IMR-90 (cell line): ENCODE measurements at regions not wholly inside any gene's neighbourhood (a gene's known extent, or its start where the extent isn't known, plus 50 kb on each side); places are given as distances from the start of the nearest gene placed in this dataset.

Experiments
- ATAC-seq: fragments of 200-7000 bp; cut with Tn5 transposase; 2 replicates; pipeline ENCODE4 v1.9.1; 2020; ENCODE audit warnings: low read depth, mild to moderate bottlenecking, moderate library complexity
- BruUV-seq: library from RNA; stranded (reverse); fragments of 400-500 nt; replicated peaks from 2 replicates; lab custom pipeline; 2021; lab: Mats Ljungman, UMichigan
- CTCF ChIA-PET: fragments of 300-600 bp; formaldehyde crosslinking; extraction: SDS; loops from one replicate; lab custom pipeline; 2021; ENCODE audit warnings: antibody characterized with exemption; lab: Yijun Ruan, JAX
- POLR2A ChIA-PET: fragments of 300-600 bp; sonication (Branson Sonifier 250); formaldehyde crosslinking; loops from one replicate; lab custom pipeline; 2022; ENCODE audit warnings: antibody characterized with exemption; ENCODE audit not compliant: unreplicated experiment; lab: Charles Lee
- DNase-seq: peaks from one replicate; pipeline ENCODE4 v3.0.0; 2013
- H2AFZ ChIP-seq: replicated peaks from 2 replicates; pipeline ENCODE3; 2013; ENCODE audit warnings: low read length, mild to moderate bottlenecking; ENCODE audit not compliant: poor library complexity
- H2AK5ac ChIP-seq: 2 replicates; pipeline ENCODE4 v1.6.1; 2013; ENCODE audit warnings: low read depth, low read length, inconsistent platforms
- H2AK9ac ChIP-seq: replicated peaks from 2 replicates; pipeline ENCODE3; 2013; ENCODE audit warnings: mild to moderate bottlenecking, low read depth, low read length, moderate library complexity; ENCODE audit not compliant: poor library complexity
- H2BK120ac ChIP-seq: 2 replicates; pipeline ENCODE4 v1.6.1; 2013; ENCODE audit warnings: low read depth, low read length, inconsistent platforms
- H2BK15ac ChIP-seq: 3 replicates; pipeline ENCODE4 v1.6.1; 2013; ENCODE audit warnings: low read depth, low read length, inconsistent platforms
- H2BK20ac ChIP-seq: 2 replicates; pipeline ENCODE4 v1.6.1; 2013; ENCODE audit warnings: low read depth, mild to moderate bottlenecking, inconsistent platforms, low read length, moderate library complexity
- H2BK5ac ChIP-seq: 2 replicates; pipeline ENCODE4 v1.6.1; 2013; ENCODE audit warnings: mild to moderate bottlenecking, low read depth, low read length, inconsistent platforms; ENCODE audit not compliant: poor library complexity, severe bottlenecking
- H3K14ac ChIP-seq: replicated peaks from 2 replicates; pipeline ENCODE4 v1.6.1; 2013; ENCODE audit warnings: low read depth, low read length, inconsistent platforms
- H3K18ac ChIP-seq: 2 replicates; pipeline ENCODE4 v1.6.1; 2013; ENCODE audit warnings: low read depth, low read length, control low read depth
- H3K23ac ChIP-seq: 2 replicates; pipeline ENCODE4 v1.6.1; 2013; ENCODE audit warnings: low read depth, low read length, inconsistent platforms
- H3K27ac ChIP-seq: 2 replicates; pipeline ENCODE4 v1.5.1; 2013; ENCODE audit warnings: mild to moderate bottlenecking, control low read depth, low read length; ENCODE audit not compliant: insufficient read depth
- H3K27me3 ChIP-seq: 2 replicates; pipeline ENCODE4 v1.6.1; 2013; ENCODE audit warnings: low read length; ENCODE audit not compliant: control insufficient read depth, insufficient read depth
- H3K36me3 ChIP-seq: 2 replicates; pipeline ENCODE4 v1.6.1; 2013; ENCODE audit warnings: low read length, mixed read lengths; ENCODE audit not compliant: control insufficient read depth, insufficient read depth
- H3K4ac ChIP-seq: 2 replicates; pipeline ENCODE4 v1.6.1; 2013; ENCODE audit warnings: low read depth, low read length, inconsistent platforms
- H3K4me1 ChIP-seq: 2 replicates; pipeline ENCODE4 v1.6.1; 2013; ENCODE audit warnings: low read length, mixed read lengths; ENCODE audit not compliant: control insufficient read depth, insufficient read depth
- H3K4me2 ChIP-seq: 2 replicates; pipeline ENCODE4 v1.6.1; 2013; ENCODE audit warnings: low read depth, mild to moderate bottlenecking, control low read depth, low read length, moderate library complexity
- H3K4me3 ChIP-seq: 2 replicates; pipeline ENCODE4 v1.5.1; 2013; ENCODE audit warnings: low read depth, mild to moderate bottlenecking, control low read depth, low read length, moderate library complexity; ENCODE audit not compliant: insufficient read depth
- H3K56ac ChIP-seq: 2 replicates; pipeline ENCODE4 v1.6.1; 2013; ENCODE audit warnings: low read length, inconsistent platforms; ENCODE audit not compliant: insufficient read depth; ENCODE audit errors: extremely low read depth
- H3K79me1 ChIP-seq, 2 experiments: 2 replicates each; pipeline ENCODE4 v1.6.1; 2013; ENCODE audit warnings: low read length in 2 of 2, inconsistent platforms in 1 of 2, low read depth in 1 of 2
- H3K9ac ChIP-seq: 2 replicates; pipeline ENCODE4 v1.6.1; 2013; ENCODE audit warnings: low read depth, low read length, control low read depth
- H3K9me1 ChIP-seq: 2 replicates; pipeline ENCODE4 v1.6.1; 2013; ENCODE audit warnings: low read length, inconsistent platforms; ENCODE audit not compliant: insufficient read depth
- H3K9me3 ChIP-seq: 2 replicates; pipeline ENCODE4 v1.6.1; 2013; ENCODE audit warnings: low read length; ENCODE audit not compliant: control insufficient read depth, insufficient read depth
- H4K20me1 ChIP-seq: 2 replicates; pipeline ENCODE4 v1.6.1; 2013; ENCODE audit warnings: low read length, inconsistent platforms; ENCODE audit not compliant: insufficient read depth
- H4K5ac ChIP-seq: 2 replicates; pipeline ENCODE4 v1.6.1; 2013; ENCODE audit warnings: mild to moderate bottlenecking, low read depth, low read length, control low read depth
- H4K8ac ChIP-seq, 2 experiments: 2 replicates each; pipeline ENCODE4 v1.6.1; 2013; ENCODE audit warnings: low read depth in 2 of 2, low read length in 2 of 2, control low read depth in 1 of 2, inconsistent platforms in 1 of 2
- H4K91ac ChIP-seq: 2 replicates; pipeline ENCODE4 v1.6.1; 2013; ENCODE audit warnings: low read depth, low read length, inconsistent platforms; ENCODE audit not compliant: insufficient read depth
- BHLHE40 ChIP-seq: fragments of 150-350 bp; IDR thresholded peaks from 2 replicates; pipeline ENCODE4 v1.6.1; 2016; ENCODE audit warnings: mild to moderate bottlenecking, low read depth, low read length
- CEBPB ChIP-seq: IDR thresholded peaks from 2 replicates; pipeline ENCODE4 v1.6.1; 2012; ENCODE audit warnings: low read depth, low read length, improper control_type of control experiment
- CHD1 ChIP-seq: IDR thresholded peaks from 2 replicates; pipeline ENCODE4 v1.6.1; 2012; ENCODE audit warnings: low read depth, low read length, improper control_type of control experiment
- FOS ChIP-seq: fragments of 150-350 bp; IDR thresholded peaks from 2 replicates; pipeline ENCODE4 v1.6.1; 2016; ENCODE audit warnings: low read depth, low read length
- MAFK ChIP-seq: IDR thresholded peaks from 2 replicates; pipeline ENCODE4 v1.6.1; 2012; ENCODE audit warnings: low read depth, low read length, improper control_type of control experiment
- MAZ ChIP-seq: IDR thresholded peaks from 2 replicates; pipeline ENCODE4 v1.6.1; 2012; ENCODE audit warnings: low read depth, mild to moderate bottlenecking, low read length, improper control_type of control experiment, moderate library complexity, borderline replicate concordance
- MXI1 ChIP-seq: IDR thresholded peaks from 2 replicates; pipeline ENCODE4 v1.6.1; 2012; ENCODE audit warnings: low read depth, mild to moderate bottlenecking, low read length, moderate library complexity, borderline replicate concordance
- NFE2L2 ChIP-seq: fragments of 150-350 bp; IDR thresholded peaks from 2 replicates; pipeline ENCODE4 v1.6.1; 2016; ENCODE audit warnings: low read depth, mild to moderate bottlenecking, low read length
- POLR2A ChIP-seq: IDR thresholded peaks from 2 replicates; pipeline ENCODE4 v1.6.1; 2012; ENCODE audit warnings: mild to moderate bottlenecking, low read depth, low read length
- RAD21 ChIP-seq: IDR thresholded peaks from 2 replicates; pipeline ENCODE4 v1.6.1; 2012; ENCODE audit warnings: low read length, improper control_type of control experiment
- RFX5 ChIP-seq: IDR thresholded peaks from 2 replicates; pipeline ENCODE4 v1.8.0; 2012; ENCODE audit warnings: low read depth, mild to moderate bottlenecking, low read length, moderate library complexity
- WGBS, 2 experiments: methylation state at CpG; one replicate each; pipeline versions ENCODE4 v1.1.5 to v1.1.7; 2013; ENCODE audit warnings: missing lambda C conversion rate in 2 of 2; ENCODE audit not compliant: insufficient read length in 1 of 2; ENCODE audit errors: extremely low coverage in 2 of 2; 5-methylcytosine and 5-hydroxymethylcytosine counted together
- dilution Hi-C: fragments of 300-500 bp; cut with HindIII; formaldehyde crosslinking; loops from one replicate; pipeline ENCODE4 v1.14.3; 2018; ENCODE audit warnings: low sequenced_read_pairs; ENCODE audit not compliant: unreplicated experiment
- in situ Hi-C: fragments of 300-500 bp; cut with MboI; formaldehyde crosslinking; loops from 3 replicates; pipeline ENCODE4 v1.14.3; 2019; ENCODE audit warnings: low sequenced_read_pairs, inconsistent platforms, mixed read lengths
- intact Hi-C: fragments of 100-400 bp; cut with micrococcal nuclease; formaldehyde crosslinking; loops from 2 replicates; pipeline ENCODE4 v1.10.0; 2022
- TF ChIP-seq, protein P1 (sequence below): fragments of 150-350 bp; IDR thresholded peaks from 2 replicates; pipeline ENCODE4 v1.6.1; 2016; ENCODE audit warnings: low read depth, mild to moderate bottlenecking, low read length, moderate library complexity, borderline replicate concordance
- TF ChIP-seq, protein P2 (sequence below): conservative IDR thresholded peaks from 2 replicates; pipeline ENCODE4 v1.5.1; 2012; ENCODE audit warnings: mild to moderate bottlenecking, low read depth, low read length, improper control_type of control experiment

DNA sequence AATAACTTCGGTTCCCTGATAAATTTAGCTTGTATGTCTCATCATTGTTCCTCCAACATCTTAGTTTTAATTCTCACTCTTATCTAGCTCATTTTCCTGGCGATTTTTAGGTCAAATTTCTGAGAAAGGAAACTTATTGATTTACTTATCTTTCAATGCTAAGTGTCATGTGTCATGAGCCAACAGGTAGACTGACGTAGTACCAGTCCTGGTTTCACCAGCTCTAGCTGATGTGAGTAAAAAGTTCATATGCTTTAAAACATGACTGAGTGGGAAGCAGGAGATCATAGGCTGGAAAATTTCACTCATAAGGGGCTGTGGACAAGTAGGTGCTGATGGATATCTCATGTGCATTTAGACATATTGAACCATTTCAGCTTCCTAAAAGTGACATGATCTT lies 441.7 kb upstream of the NR3C2 start:
- Histone ChIP-seq H3K9ac (no peak overlapping the region), H2BK20ac (no peak overlapping the region), H2BK15ac (no peak overlapping the region), H4K5ac (no peak overlapping the region), H3K79me1 (no peaks in the 10 kb centered on the region), H4K91ac (no peak overlapping the region), H3K27me3 (no peaks in the 10 kb centered on the region), H3K4ac (no peak overlapping the region), H3K56ac (no peak overlapping the region), H3K4me1 (no peaks in the 10 kb centered on the region), H2BK5ac (no peak overlapping the region), H3K4me2 (no peak overlapping the region), H2AK9ac (no peak overlapping the region), H3K23ac (no peak overlapping the region), H4K20me1 (no peaks in the 10 kb centered on the region), H4K8ac (no peak overlapping the region), H3K9me1 (no peaks in the 10 kb centered on the region), H3K4me3 (no peak overlapping the region), H2BK120ac (no peak overlapping the region), H2AK5ac (no peak overlapping the region), H3K14ac (no peak overlapping the region), H3K9me3 (no peaks in the 10 kb centered on the region), H3K27ac (no peak overlapping the region), H3K18ac (no peak overlapping the region), H2AFZ (no peak overlapping the region), H3K36me3 (no peaks in the 10 kb centered on the region)
- DNase-seq, result no peak
- intact Hi-C loops, result no loop called here
- WGBS, 2 experiments, result no CpG with 5 or more reads among the region's 3 CpGs
- no peak for ATAC-seq
- CTCF ChIA-PET, result no interaction called here
- BruUV-seq, result no TSS peak
- TF ChIP-seq CEBPB (no peak), RFX5 (no peak), MAZ (no peak), RAD21 (no peak), BHLHE40 (no peak), FOS (no peak), CHD1 (no peak), POLR2A (no peak), MXI1 (no peak), NFE2L2 (no peak), MAFK (no peak)
- TF ChIP-seq, protein P1, sequence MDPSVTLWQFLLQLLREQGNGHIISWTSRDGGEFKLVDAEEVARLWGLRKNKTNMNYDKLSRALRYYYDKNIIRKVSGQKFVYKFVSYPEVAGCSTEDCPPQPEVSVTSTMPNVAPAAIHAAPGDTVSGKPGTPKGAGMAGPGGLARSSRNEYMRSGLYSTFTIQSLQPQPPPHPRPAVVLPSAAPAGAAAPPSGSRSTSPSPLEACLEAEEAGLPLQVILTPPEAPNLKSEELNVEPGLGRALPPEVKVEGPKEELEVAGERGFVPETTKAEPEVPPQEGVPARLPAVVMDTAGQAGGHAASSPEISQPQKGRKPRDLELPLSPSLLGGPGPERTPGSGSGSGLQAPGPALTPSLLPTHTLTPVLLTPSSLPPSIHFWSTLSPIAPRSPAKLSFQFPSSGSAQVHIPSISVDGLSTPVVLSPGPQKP, result no peak
- TF ChIP-seq, protein P2, sequence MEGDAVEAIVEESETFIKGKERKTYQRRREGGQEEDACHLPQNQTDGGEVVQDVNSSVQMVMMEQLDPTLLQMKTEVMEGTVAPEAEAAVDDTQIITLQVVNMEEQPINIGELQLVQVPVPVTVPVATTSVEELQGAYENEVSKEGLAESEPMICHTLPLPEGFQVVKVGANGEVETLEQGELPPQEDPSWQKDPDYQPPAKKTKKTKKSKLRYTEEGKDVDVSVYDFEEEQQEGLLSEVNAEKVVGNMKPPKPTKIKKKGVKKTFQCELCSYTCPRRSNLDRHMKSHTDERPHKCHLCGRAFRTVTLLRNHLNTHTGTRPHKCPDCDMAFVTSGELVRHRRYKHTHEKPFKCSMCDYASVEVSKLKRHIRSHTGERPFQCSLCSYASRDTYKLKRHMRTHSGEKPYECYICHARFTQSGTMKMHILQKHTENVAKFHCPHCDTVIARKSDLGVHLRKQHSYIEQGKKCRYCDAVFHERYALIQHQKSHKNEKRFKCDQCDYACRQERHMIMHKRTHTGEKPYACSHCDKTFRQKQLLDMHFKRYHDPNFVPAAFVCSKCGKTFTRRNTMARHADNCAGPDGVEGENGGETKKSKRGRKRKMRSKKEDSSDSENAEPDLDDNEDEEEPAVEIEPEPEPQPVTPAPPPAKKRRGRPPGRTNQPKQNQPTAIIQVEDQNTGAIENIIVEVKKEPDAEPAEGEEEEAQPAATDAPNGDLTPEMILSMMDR, result no peak
- in situ Hi-C loops, result no loop called here
- dilution Hi-C loops, result no loop called here
- POLR2A ChIA-PET, result no interaction called here
